Stimulated activated effector memory CD8-positive, alpha-beta T cell treated with anti-CD3 and anti-CD28 coated beads, Interleukin-12 subunit alpha, Interleukin-12 subunit beta, amount 100 ng/mL, for 72 hours (primary cell): ENCODE measurements at regions not wholly inside any gene's neighbourhood (a gene's known extent, or its start where the extent isn't known, plus 50 kb on each side); places are given as distances from the start of the nearest gene placed in this dataset.
A peak's percentile ranks its signal among the peaks of the same experiment; 100 is the strongest.
"Not testable (repeated sequence)": the region's sequence is repeated elsewhere in the genome, so short reads cannot be mapped to it uniquely, and the experiment has no call there.

Experiments
- ATAC-seq: fragments of 150-1000 bp; cut with Tn5 transposase; 2 replicates; pipeline ENCODE4 v1.10.0; 2021
- DNase-seq, 2 donors: peaks; one replicate each; pipeline ENCODE4 v3.0.0; 2021 to 2022; ENCODE audit warnings: low spot score in 2 of 2
- H3K27ac Mint-ChIP-seq: one replicate; pipeline ENCODE4 v1.8.0; 2022; ENCODE audit warnings: mild to moderate bottlenecking, mixed read lengths
- H3K36me3 Mint-ChIP-seq: one replicate; pipeline ENCODE4 v1.8.0; 2022; ENCODE audit warnings: mild to moderate bottlenecking, mixed read lengths
- H3K4me1 Mint-ChIP-seq: one replicate; pipeline ENCODE4 v1.8.0; 2022; ENCODE audit warnings: mixed read lengths
- H3K4me3 Mint-ChIP-seq: one replicate; pipeline ENCODE4 v1.8.0; 2022; ENCODE audit warnings: mild to moderate bottlenecking, mixed read lengths
- H3K9me3 Mint-ChIP-seq: one replicate; pipeline ENCODE4 v1.8.0; 2022; ENCODE audit warnings: mixed read lengths

DNA sequence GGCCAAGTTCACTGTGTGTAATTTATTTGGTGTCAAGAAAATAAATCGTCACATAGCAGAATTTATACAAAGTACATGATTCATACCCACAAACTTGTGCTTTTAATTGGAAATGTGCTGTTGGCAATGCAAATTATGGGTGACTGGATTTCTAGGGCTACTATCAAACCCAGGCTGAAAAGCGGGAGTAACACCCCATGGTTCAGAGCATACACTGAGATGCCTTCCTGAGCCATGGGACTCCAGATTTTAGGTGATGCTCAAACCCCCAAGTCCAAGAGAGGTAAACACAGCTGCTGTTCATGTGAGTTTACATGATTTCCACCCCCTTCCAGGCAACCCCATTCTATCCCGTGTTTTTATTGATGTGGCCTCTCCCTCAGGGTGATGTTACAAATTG, 565.9 kb upstream of the ID2 start:
- DNase-seq, result no peak
- no peak for ATAC-seq
- H3K4me3 Mint-ChIP-seq, result no peak overlapping the region
- no peak overlapping the region for H3K27ac Mint-ChIP-seq
- no peaks in the 10 kb centered on the region for H3K36me3 Mint-ChIP-seq
- H3K9me3 Mint-ChIP-seq, result no peaks in the 10 kb centered on the region
- H3K4me1 Mint-ChIP-seq, result peaks cover 33% of the 10 kb centered on the region

DNA sequence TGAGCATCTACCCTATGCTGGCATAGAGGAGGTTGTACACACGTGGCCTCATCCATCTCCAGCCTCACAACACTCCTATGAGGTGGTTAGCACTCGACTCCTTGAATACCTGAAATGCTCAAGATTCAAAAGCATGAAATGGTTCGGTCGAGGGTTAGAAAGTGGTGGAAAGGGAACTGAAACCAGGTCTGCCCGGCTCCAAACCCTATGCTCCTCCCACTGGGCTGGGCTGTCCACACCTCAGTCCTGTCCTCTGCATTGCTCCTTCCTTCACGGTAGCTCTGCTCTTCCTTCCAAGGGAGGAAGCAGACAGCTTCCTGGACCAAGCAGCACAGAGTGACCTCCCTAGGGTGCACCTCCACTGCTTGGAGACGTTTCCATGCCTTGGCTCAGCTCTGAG, 565.2 kb upstream of the ID2 start:
- no peak for ATAC-seq
- no peaks in the 10 kb centered on the region for H3K36me3 Mint-ChIP-seq

DNA sequence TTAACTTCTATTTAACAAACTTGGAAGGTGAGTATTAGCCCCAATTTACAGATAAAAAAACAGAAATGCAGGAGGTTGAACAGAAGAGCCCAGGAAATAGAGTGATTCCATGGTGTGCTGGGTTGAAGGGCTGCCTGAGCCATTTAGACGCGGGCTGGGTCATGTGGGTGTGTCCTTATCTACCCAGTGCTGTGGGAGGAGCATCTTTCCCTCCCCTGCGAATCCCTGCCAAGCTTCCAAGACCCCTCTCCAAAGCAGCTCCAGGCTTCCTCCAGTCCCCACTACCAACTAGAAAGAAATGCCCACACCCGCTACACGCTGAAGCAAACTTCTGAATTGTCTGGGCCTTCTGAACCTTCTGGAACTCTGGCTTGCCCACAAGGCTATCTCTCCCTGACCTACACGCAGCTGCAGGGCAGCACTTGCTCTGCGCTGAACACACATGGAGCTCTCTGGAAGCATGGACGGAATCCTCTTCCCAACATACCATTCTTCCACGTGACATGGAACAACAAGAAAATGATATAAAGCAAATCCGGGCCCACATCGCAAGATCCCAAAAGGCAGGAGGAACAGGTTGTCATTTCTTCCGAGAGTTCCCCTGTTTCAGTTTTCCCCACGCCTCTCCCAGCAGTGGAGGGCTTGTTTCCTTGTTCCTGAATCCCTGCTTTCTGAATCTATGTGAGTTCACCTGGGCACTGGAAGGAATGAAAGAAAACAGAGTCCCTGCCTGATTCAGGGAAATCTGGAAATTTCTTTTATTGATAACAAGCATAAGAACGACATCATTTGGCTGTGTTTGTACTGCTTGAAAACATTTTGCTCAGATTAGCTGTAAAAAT, 562.7 kb upstream of the ID2 start:
- Mint-ChIP-seq H3K36me3 (no peaks in the 10 kb centered on the region), H3K27ac (peak overlapping the region; percentile 87), H3K4me1 (peaks cover 33% of the 10 kb centered on the region), H3K9me3 (no peaks in the 10 kb centered on the region), H3K4me3 (peak overlapping the region; percentile 54)
- DNase-seq, result no peak
- no peak for ATAC-seq

More for the DNA sequence above, 565.2 kb upstream of the ID2 start:
- Mint-ChIP-seq H3K4me1 (peaks cover 33% of the 10 kb centered on the region), H3K27ac (no peak overlapping the region), H3K9me3 (no peaks in the 10 kb centered on the region), H3K4me3 (no peak overlapping the region)
- no peak for DNase-seq

DNA sequence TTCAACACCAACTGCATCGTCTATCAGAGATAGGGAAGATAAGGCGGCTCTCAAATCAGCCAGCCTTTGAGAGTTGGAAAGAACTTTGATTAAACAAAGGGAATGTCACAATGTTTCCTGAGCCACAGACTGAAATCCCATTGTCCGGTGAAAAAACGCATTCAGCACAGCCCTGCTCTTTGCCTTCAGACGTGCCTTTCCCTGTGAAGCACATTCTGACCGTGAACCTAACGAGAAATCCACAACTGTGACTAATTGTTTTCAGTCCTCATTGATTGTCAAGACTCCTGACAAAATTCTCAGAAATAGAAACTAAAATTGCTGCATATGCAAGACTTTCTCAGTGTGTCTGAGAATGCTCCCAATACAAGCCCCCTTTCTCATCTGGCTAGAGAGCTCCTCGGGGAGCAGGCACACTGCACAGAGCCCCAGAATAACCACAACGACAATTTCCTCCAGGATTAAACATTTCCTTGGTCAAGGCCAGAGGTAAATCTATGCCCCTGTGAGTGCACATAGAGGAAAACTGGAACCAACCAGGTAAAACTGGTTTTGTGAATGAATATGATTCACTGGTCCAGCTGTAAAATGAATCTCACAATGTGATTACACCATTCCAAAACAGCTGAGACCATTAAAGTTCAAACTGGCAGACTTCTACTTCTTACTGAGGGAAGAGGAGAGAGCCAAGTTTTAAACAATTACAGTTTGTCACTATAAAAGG, 561.9 kb upstream of the ID2 start:
- H3K27ac Mint-ChIP-seq, result peak overlapping the region; percentile 87
- peaks cover 33% of the 10 kb centered on the region for H3K4me1 Mint-ChIP-seq
- no peaks in the 10 kb centered on the region for H3K36me3 Mint-ChIP-seq
- H3K4me3 Mint-ChIP-seq, result peak overlapping the region; percentile 54
- DNase-seq, result peak in 1 of 2 donors; percentile 5
- no peaks in the 10 kb centered on the region for H3K9me3 Mint-ChIP-seq
- ATAC-seq, result peak; percentile 85

DNA sequence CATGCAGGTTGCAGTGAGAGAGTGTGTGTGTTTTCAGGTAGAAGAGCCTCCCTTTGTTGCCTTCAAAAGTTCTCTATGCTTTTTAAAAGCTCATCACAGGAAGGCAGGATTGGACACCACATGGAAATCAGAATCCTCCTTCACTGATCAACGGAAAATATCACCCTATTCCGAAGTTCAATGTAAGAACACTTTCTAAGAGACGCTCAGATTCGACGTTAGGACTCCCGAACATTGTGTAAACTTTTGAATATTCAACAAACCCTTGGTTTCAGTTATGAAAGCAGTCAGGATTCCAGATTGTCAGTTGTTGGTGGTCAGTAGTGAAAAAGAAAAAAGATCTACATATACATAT, 561.4 kb upstream of the ID2 start:
- Mint-ChIP-seq H3K27ac (peak overlapping the region; percentile 87), H3K4me1 (peaks cover 29% of the 10 kb centered on the region), H3K36me3 (no peaks in the 10 kb centered on the region), H3K9me3 (no peaks in the 10 kb centered on the region), H3K4me3 (peak overlapping the region; percentile 54)
- ATAC-seq (no peak), DNase-seq (no peak)

DNA sequence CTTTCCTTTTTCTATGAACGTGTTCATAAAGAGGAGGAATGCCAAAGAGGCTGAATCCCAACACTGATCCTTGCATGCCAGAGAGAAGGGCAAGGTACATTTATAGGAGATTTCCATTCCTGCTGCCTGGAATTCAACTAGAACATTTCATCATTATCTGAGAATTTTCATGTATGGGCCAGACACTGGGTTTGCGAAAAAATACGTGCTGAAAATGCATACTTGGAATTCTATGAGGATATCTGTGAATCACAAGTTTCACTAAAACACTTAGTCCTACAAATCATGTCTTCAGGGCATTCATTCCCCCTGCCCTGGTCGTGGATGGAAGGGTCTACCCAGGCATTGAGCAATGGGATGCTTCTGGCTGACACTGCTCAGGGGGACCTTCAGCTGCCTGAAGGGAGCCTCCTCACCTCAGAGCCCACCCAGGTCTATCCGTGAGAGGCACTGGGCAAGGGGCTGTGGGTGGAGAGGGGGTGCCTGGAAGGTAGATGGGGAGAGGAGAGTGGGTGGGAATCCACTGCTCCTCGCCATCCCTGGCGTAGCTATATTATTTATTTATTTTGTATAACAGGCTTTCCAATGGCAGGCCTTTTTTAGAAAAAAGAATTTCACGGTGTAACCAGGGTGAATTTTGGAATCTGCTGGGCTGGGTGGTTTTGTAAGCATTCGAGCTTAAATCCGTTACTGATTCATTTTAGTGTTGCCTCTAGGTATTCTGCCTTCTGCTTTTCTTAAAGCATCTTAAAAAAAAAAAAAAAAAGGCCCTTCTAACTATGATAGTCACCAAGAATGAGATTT, 560.6 kb upstream of the ID2 start:
- Mint-ChIP-seq H3K36me3 (no peaks in the 10 kb centered on the region), H3K27ac (peak overlapping the region; percentile 87), H3K9me3 (no peaks in the 10 kb centered on the region), H3K4me3 (no peak overlapping the region), H3K4me1 (peaks cover 22% of the 10 kb centered on the region)
- ATAC-seq (no peak), DNase-seq (no peak)

DNA sequence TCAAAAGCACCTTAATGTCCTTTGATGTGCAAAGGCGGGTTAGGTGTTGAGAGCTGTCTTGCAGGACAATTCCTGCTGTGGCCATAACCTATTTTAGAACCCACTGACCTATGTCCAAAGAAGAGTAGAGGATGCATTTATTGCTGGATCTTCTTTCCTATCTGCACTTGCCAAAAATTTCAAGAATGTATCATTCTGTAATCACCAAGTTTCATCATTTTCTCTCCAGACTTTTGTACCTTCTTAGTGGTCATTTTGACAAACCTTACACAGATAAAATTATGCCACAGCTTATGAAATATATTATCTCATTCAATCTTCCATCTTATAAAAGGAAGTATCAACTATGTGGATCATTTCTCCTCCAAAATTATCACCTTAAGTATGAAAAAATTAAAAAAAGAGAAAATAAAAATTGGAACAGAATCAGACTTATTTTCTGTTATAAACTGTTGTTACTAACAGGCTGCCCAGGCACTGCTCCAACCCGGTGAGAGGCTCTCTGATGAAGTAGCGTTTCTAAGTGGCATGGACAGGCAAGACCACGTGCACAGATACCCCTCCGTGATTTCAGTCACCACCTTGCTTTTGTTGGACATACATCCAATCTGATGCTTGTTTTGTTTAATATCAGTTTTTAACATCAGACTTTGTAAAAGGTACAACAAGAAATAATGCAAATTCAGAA, 559.9 kb upstream of the ID2 start:
- DNase-seq (no peak), ATAC-seq (no peak)
- Mint-ChIP-seq H3K36me3 (no peaks in the 10 kb centered on the region), H3K27ac (no peak overlapping the region), H3K4me1 (peaks cover 19% of the 10 kb centered on the region), H3K9me3 (no peaks in the 10 kb centered on the region), H3K4me3 (no peak overlapping the region)

DNA sequence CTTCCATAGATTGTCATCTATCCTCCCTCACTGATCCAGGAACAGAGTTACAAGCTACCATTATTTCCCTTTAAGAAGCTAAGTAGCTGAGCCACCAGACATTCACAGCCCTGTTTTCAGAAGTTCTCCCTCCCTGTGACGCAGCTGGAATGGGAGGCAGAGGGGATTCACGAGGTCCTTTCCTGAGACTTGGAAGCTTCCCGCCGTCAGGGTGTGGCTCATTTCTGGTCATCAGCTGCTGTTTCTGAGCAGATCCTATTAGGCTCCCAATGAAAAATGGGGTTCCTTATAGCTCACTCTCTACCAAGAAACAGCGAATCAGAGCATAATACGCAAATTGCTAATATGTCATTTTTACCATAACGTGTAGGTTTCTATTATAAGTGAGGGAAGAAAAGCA, 559.3 kb upstream of the ID2 start:
- no peak for DNase-seq
- H3K36me3 Mint-ChIP-seq, result no peaks in the 10 kb centered on the region
- no peaks in the 10 kb centered on the region for H3K9me3 Mint-ChIP-seq
- H3K4me3 Mint-ChIP-seq, result no peak overlapping the region
- ATAC-seq, result no peak
- no peak overlapping the region for H3K27ac Mint-ChIP-seq
- H3K4me1 Mint-ChIP-seq, result peaks cover 19% of the 10 kb centered on the region

DNA sequence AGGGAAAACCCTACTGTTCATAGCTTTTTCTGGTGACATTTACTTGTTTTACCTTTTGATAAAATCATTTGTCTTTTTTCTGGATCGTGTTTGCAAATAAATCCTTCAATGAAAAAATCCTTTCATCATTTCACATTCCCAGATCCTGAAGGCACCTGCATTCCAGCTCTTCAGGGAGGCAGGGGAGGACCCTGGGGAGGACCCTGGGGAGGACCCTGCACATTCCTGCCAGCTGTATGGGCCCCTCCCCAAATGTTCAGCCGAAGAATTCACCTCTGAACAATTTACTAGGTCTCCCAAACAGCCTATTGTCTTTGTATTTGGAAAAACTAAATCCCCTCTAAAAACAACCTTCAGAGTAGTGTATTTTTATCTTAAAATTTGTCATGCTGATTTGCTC, 558.4 kb upstream of the ID2 start:
- H3K36me3 Mint-ChIP-seq, result no peaks in the 10 kb centered on the region
- no peaks in the 10 kb centered on the region for H3K9me3 Mint-ChIP-seq
- ATAC-seq (no peak), DNase-seq (no peak)
- H3K4me1 Mint-ChIP-seq, result peaks cover 19% of the 10 kb centered on the region
- no peak overlapping the region for H3K4me3 Mint-ChIP-seq
- H3K27ac Mint-ChIP-seq, result no peak overlapping the region

DNA sequence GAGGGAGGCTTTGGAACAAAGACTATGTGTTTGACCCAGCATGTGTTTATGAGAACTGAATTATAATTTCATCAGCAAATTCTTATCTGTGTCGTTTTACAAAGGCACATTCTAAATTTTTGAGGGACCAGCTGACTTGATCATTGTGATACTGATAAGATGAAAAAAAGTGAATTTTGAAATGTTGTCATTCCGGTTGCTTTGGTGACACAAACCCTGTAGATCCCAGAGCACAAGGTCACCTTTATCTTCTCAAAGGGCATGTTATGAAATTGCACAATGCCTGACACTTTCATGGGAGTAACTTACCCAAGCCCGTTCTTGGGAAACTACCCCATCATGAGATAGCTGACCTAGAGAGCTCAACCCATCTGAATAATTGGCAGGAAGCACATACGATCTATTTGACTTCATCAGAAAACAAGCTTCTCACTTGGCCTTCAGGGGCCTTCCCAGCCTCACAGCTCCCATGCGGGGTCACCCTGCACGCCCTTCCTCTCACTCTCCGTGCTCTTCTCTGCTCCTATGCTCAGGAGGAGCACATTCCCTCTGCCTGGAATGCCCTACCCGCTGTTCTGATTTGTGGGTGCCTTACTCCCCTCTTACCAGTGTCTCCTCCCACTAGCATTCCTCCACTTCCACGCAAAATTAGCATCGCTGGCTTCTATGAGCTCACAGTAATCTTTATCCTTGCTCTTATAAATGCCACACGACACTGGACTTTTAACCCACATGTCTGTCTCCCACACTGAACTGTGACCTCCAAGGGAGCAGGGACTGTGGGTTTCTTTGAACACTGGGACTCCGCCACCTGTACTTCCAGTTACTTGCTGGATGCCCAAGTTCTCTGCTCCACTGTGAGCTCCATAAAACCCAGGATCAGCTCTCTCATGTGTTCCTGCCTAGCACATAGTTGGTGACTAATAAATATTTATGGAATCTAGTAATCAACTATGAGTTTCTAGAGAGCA, 555.8 kb upstream of the ID2 start:
- no peak for DNase-seq
- Mint-ChIP-seq H3K27ac (no peak overlapping the region), H3K36me3 (no peaks in the 10 kb centered on the region), H3K9me3 (no peaks in the 10 kb centered on the region), H3K4me3 (no peak overlapping the region), H3K4me1 (no peaks in the 10 kb centered on the region)
- no peak for ATAC-seq

DNA sequence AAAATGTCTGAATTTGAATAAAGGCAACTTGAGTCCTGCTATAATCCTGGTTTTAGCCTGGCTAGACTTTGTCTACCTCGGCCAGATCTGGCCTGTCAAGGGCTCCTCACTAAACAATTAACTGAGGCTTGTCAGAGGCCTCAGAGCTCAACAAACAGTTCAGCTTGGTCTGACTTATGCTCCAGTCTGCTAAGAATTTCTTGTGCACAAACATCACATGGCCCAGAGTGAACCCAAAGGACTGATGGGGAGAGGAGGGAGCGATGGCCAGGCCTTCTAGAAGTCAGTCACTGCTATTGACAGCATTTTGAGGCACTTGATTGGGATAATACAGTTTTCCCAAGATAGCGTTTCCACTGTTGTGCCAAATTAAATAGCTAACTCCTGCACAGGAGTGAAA, 555.1 kb upstream of the ID2 start:
- H3K27ac Mint-ChIP-seq, result no peak overlapping the region
- ATAC-seq (no peak), DNase-seq (no peak)
- H3K36me3 Mint-ChIP-seq, result no peaks in the 10 kb centered on the region
- H3K4me3 Mint-ChIP-seq, result no peak overlapping the region
- H3K9me3 Mint-ChIP-seq, result no peaks in the 10 kb centered on the region
- H3K4me1 Mint-ChIP-seq, result no peaks in the 10 kb centered on the region

DNA sequence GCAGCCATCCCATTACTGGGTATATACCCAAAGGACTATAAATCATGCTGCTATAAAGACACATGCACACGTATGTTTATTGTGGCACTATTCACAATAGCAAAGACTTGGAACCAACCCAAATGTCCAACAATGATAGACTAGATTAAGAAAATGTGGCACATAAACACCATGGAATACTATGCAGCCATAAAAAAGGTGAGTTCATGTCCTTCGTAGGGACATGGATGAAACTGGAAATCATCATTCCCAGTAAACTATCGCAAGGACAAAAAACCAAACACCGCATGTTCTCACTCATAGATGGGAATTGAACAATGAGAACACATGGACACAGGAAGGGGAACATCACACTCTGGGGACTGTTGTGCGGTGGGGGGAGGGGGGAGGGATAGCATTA, 550.4 kb upstream of the ID2 start:
- not testable (repeated sequence) for ATAC-seq, H3K4me3 Mint-ChIP-seq, H3K4me1 Mint-ChIP-seq, H3K36me3 Mint-ChIP-seq, DNase-seq, H3K27ac Mint-ChIP-seq, H3K9me3 Mint-ChIP-seq

DNA sequence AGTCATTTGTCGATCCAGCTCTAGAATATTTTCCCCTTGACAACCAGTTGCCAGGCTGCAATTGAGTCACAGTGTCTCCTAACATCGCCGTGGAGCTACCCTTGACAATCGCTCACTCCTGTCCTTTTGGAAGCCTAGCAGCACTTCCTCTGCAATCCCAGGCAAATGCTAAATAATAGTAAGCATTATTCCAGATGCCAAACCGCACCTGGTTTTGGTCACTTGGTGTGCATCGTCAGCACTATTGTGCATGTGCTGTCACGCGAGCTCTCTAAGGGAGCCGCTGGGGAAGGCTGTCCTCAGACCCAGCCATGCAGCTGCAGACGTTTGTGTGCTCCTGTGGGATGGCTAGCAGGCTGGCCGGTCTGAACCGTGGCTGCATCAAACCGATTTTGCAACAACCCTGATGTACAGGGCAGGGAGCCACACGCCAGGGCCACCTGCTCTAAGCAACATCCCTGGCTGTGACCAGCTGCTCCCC, 549.5 kb upstream of the ID2 start:
- ATAC-seq, result no peak
- Mint-ChIP-seq H3K4me3 (no peak overlapping the region), H3K27ac (no peak overlapping the region), H3K9me3 (no peaks in the 10 kb centered on the region), H3K36me3 (no peaks in the 10 kb centered on the region), H3K4me1 (no peaks in the 10 kb centered on the region)
- no peak for DNase-seq

DNA sequence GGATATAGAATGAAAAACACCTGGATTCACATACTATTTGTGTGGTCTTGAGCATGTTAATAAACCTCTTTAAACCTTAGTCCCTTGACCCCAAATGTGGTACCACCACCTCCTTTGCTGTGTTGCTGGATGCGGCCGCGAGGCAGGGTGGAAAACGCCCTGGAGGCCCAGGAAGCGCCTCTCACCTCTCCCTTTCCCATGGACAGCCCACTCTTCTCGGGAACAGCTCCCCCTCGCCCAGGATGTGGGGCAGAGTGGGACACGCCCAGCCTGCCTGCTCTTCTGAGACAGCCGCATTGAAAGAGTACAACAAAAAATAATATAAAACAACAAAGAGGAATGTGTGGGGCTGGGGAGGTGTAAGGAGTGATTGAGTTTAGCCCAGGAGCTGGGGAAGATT, 549.0 kb upstream of the ID2 start:
- no peak overlapping the region for H3K4me3 Mint-ChIP-seq
- no peak overlapping the region for H3K27ac Mint-ChIP-seq
- H3K9me3 Mint-ChIP-seq, result no peaks in the 10 kb centered on the region
- no peak for DNase-seq
- H3K36me3 Mint-ChIP-seq, result no peaks in the 10 kb centered on the region
- ATAC-seq, result no peak
- no peaks in the 10 kb centered on the region for H3K4me1 Mint-ChIP-seq
